GM12865 (cell line): ENCODE measurements at regions not wholly inside any gene's neighbourhood (a gene's known extent, or its start where the extent isn't known, plus 50 kb on each side); places are given as distances from the start of the nearest gene placed in this dataset.
A peak's percentile ranks its signal among the peaks of the same experiment; 100 is the strongest.
"Not testable (repeated sequence)": the region's sequence is repeated elsewhere in the genome, so short reads cannot be mapped to it uniquely, and the experiment has no call there.

ENCODE experiments used
- DNase-seq: peaks from one replicate; pipeline ENCODE4 v3.0.0; 2010; ENCODE audit warnings: low read depth
- H3K4me3 ChIP-seq: 2 replicates; pipeline ENCODE4 v1.5.1; 2011; ENCODE audit warnings: mild to moderate bottlenecking, low read depth, low read length, control low read depth
- CTCF ChIP-seq: IDR thresholded peaks from 2 replicates; pipeline ENCODE4 v1.5.1; 2011; ENCODE audit warnings: low read length, control low read depth, low read depth, inconsistent platforms; ENCODE audit not compliant: insufficient read depth; ENCODE audit errors: missing control alignments

- peak; percentile 44 for DNase-seq
- H3K4me3 ChIP-seq = no peak overlapping the region
- no peak for TF ChIP-seq CTCF
Measured at GRCh38 chr2:58757971-58758370, 516.8 kb upstream of the FANCL start.

- no peak for TF ChIP-seq CTCF
- DNase-seq = no peak
- H3K4me3 ChIP-seq = no peak overlapping the region
Measured at GRCh38 chr2:58756336-58756735, 515.2 kb upstream of the FANCL start.

- H3K4me3 ChIP-seq, DNase-seq: not testable (repeated sequence)
Measured at GRCh38 chr2:58752507-58752906, 511.4 kb upstream of the FANCL start.

- not testable (repeated sequence) for H3K4me3 ChIP-seq, DNase-seq
Measured at GRCh38 chr2:58751676-58752075, 510.6 kb upstream of the FANCL start.

- no peak overlapping the region for H3K4me3 ChIP-seq
- no peak for TF ChIP-seq CTCF
- DNase-seq = no peak
Measured at GRCh38 chr2:58749041-58749440, 507.9 kb upstream of the FANCL start.

- not testable (repeated sequence) for H3K4me3 ChIP-seq, DNase-seq
Measured at GRCh38 chr2:58745334-58745733, 504.2 kb upstream of the FANCL start.

GRCh38 chr2:58740426-58740825 lies 499.3 kb upstream of the FANCL start:
- no peak for TF ChIP-seq CTCF
- no peak for DNase-seq
- H3K4me3 ChIP-seq = no peak overlapping the region

- no peak overlapping the region for H3K4me3 ChIP-seq
- DNase-seq = no peak
- TF ChIP-seq CTCF = no peak
Measured at GRCh38 chr2:58739033-58739432, 497.9 kb upstream of the FANCL start.

- TF ChIP-seq CTCF = no peak
- H3K4me3 ChIP-seq = no peak overlapping the region
- DNase-seq = no peak
Measured at GRCh38 chr2:58734365-58734764, 493.2 kb upstream of the FANCL start.
